Activated gamma-delta T cell treated with anti-CD3 and anti-CD28 coated beads, Interleukin-2, amount 50 U/mL, for 16 hours (primary cell): ENCODE measurements at regions not wholly inside any gene's neighbourhood (a gene's known extent, or its start where the extent isn't known, plus 50 kb on each side); places are given as distances from the start of the nearest gene placed in this dataset.

ENCODE experiments used
- DNase-seq: peaks from one replicate; pipeline ENCODE4 v3.0.0-alpha.2; 2020; ENCODE audit warnings: low read depth

GRCh38 chr1:232244426-232244825, 385.5 kb downstream of the SIPA1L2 start:
- DNase-seq: no peak

- no peak for DNase-seq
Measured at GRCh38 chr1:232239998-232240397, 389.9 kb downstream of the SIPA1L2 start.

- no peak for DNase-seq
Measured at GRCh38 chr1:232239522-232239921, 390.4 kb downstream of the SIPA1L2 start.

GRCh38 chr1:232238009-232238408, 391.9 kb downstream of the SIPA1L2 start:
- DNase-seq: no peak

- no peak for DNase-seq
Measured at GRCh38 chr1:232227306-232227705, 402.6 kb downstream of the SIPA1L2 start.

- DNase-seq: no peak
Measured at GRCh38 chr1:232226197-232226712, 403.7 kb downstream of the SIPA1L2 start.

GRCh38 chr1:232225336-232226131, 404.4 kb downstream of the SIPA1L2 start:
- no peak for DNase-seq

GRCh38 chr1:232223887-232224286, 406.0 kb downstream of the SIPA1L2 start:
- no peak for DNase-seq

GRCh38 chr1:232223183-232223708, 406.7 kb downstream of the SIPA1L2 start:
- DNase-seq: no peak

GRCh38 chr1:232222614-232223013, 407.3 kb downstream of the SIPA1L2 start:
- DNase-seq: no peak

GRCh38 chr1:232221802-232222499, 408.0 kb downstream of the SIPA1L2 start:
- no peak for DNase-seq

- DNase-seq: no peak
Measured at GRCh38 chr1:232218955-232219865, 410.7 kb downstream of the SIPA1L2 start.

- no peak for DNase-seq
Measured at GRCh38 chr1:232213928-232214327, 416.0 kb downstream of the SIPA1L2 start.

GRCh38 chr1:232212253-232212652, 417.7 kb downstream of the SIPA1L2 start:
- no peak for DNase-seq

GRCh38 chr1:232211149-232211548, 418.8 kb downstream of the SIPA1L2 start:
- DNase-seq: no peak

GRCh38 chr1:232209357-232209756, 420.6 kb downstream of the SIPA1L2 start:
- DNase-seq: no peak

GRCh38 chr1:232207073-232207866, 422.7 kb downstream of the SIPA1L2 start:
- no peak for DNase-seq

- DNase-seq: no peak
Measured at GRCh38 chr1:232204269-232204668, 425.7 kb downstream of the SIPA1L2 start.

- no peak for DNase-seq
Measured at GRCh38 chr1:232201024-232201423, 428.9 kb downstream of the SIPA1L2 start.

- no peak for DNase-seq
Measured at GRCh38 chr1:232196042-232196441, 433.9 kb downstream of the SIPA1L2 start.

GRCh38 chr1:232194424-232194823, 435.5 kb downstream of the SIPA1L2 start:
- no peak for DNase-seq
